Trophoblast cell (in vitro differentiated cells and primary cell): ENCODE measurements at regions not wholly inside any gene's neighbourhood (a gene's known extent, or its start where the extent isn't known, plus 50 kb on each side); places are given as distances from the start of the nearest gene placed in this dataset.
A peak's percentile ranks its signal among the peaks of the same experiment; 100 is the strongest.

ENCODE experiments used
- DNase-seq, 2 donors: peaks; one replicate each; pipeline ENCODE4 v3.0.0-alpha.2; 2016
- H2AFZ ChIP-seq: 2 replicates; pipeline ENCODE4 v1.6.1; 2013; ENCODE audit warnings: low read length, moderate library complexity, mild to moderate bottlenecking; ENCODE audit not compliant: insufficient read depth, poor library complexity
- H2AK5ac ChIP-seq: 2 replicates; pipeline ENCODE4 v1.6.1; 2013; ENCODE audit warnings: mild to moderate bottlenecking, low read length
- H2BK120ac ChIP-seq: 2 replicates; pipeline ENCODE4 v1.6.1; 2013; ENCODE audit warnings: low read length, mild to moderate bottlenecking, moderate library complexity; ENCODE audit not compliant: insufficient read depth, poor library complexity
- H2BK12ac ChIP-seq: 2 replicates; pipeline ENCODE4 v1.6.1; 2013; ENCODE audit warnings: mild to moderate bottlenecking, low read length, moderate library complexity
- H2BK5ac ChIP-seq: 2 replicates; pipeline ENCODE4 v1.6.1; 2013; ENCODE audit warnings: low read length, low read depth, moderate library complexity, mild to moderate bottlenecking; ENCODE audit not compliant: poor library complexity
- H3K14ac ChIP-seq: 2 replicates; pipeline ENCODE4 v1.6.1; 2013; ENCODE audit warnings: mild to moderate bottlenecking, low read length
- H3K18ac ChIP-seq: 2 replicates; pipeline ENCODE4 v1.6.1; 2013; ENCODE audit warnings: mild to moderate bottlenecking, low read length
- H3K23ac ChIP-seq: 2 replicates; pipeline ENCODE4 v1.6.1; 2013; ENCODE audit warnings: low read length
- H3K27ac ChIP-seq: 2 replicates; pipeline ENCODE4 v1.5.1; 2013; ENCODE audit warnings: low read depth, mild to moderate bottlenecking, inconsistent platforms, low read length, moderate library complexity
- H3K27me3 ChIP-seq: 2 replicates; pipeline ENCODE4 v1.6.1; 2013; ENCODE audit warnings: inconsistent platforms, mild to moderate bottlenecking, low read length, moderate library complexity; ENCODE audit not compliant: insufficient read depth
- H3K36me3 ChIP-seq, 2 experiments: 1 replicate in 1 of 2; 2 replicates in 1 of 2; pipeline ENCODE4 v1.6.1; 2013; ENCODE audit warnings: low read length in 2 of 2, mild to moderate bottlenecking in 2 of 2, moderate library complexity in 1 of 2; ENCODE audit not compliant: insufficient read depth in 2 of 2, control insufficient read depth in 1 of 2
- H3K4ac ChIP-seq: 2 replicates; pipeline ENCODE4 v1.6.1; 2013; ENCODE audit warnings: low read depth, mild to moderate bottlenecking, low read length, moderate library complexity
- H3K4me1 ChIP-seq, 2 experiments: 1 replicate in 1 of 2; 2 replicates in 1 of 2; pipeline ENCODE4 v1.6.1; 2013; ENCODE audit warnings: low read length in 2 of 2, mild to moderate bottlenecking in 2 of 2, moderate library complexity in 1 of 2; ENCODE audit not compliant: insufficient read depth in 2 of 2, control insufficient read depth in 1 of 2
- H3K4me2 ChIP-seq: 2 replicates; pipeline ENCODE4 v1.6.1; 2013; ENCODE audit warnings: inconsistent platforms, mild to moderate bottlenecking, low read length, moderate library complexity
- H3K4me3 ChIP-seq: 2 replicates; pipeline ENCODE4 v1.5.1; 2013; ENCODE audit warnings: mild to moderate bottlenecking, low read depth, low read length, inconsistent platforms
- H3K79me1 ChIP-seq: one replicate; pipeline ENCODE4 v1.6.1; 2013; ENCODE audit warnings: low read length
- H3K79me2 ChIP-seq: 2 replicates; pipeline ENCODE4 v1.6.1; 2013; ENCODE audit warnings: low read length, mild to moderate bottlenecking; ENCODE audit not compliant: control insufficient read depth, insufficient read depth, poor library complexity
- H3K9ac ChIP-seq: 2 replicates; pipeline ENCODE4 v1.6.1; 2013; ENCODE audit warnings: mild to moderate bottlenecking, low read length
- H3K9me3 ChIP-seq: 2 replicates; pipeline ENCODE4 v1.6.1; 2013; ENCODE audit warnings: low read depth, mild to moderate bottlenecking, control low read depth, inconsistent platforms, low read length; ENCODE audit not compliant: insufficient read depth
- H4K12ac ChIP-seq: 2 replicates; pipeline ENCODE4 v1.6.1; 2013; ENCODE audit warnings: low read depth, mild to moderate bottlenecking, low read length, moderate library complexity
- H4K8ac ChIP-seq: 2 replicates; pipeline ENCODE4 v1.6.1; 2013; ENCODE audit warnings: low read depth, mild to moderate bottlenecking, low read length, moderate library complexity
- H4K91ac ChIP-seq: one replicate; pipeline ENCODE4 v1.6.1; 2013; ENCODE audit warnings: low read depth, mild to moderate bottlenecking, low read length, moderate library complexity
- WGBS: extraction: QIAGEN DNeasy Blood & Tissue Kit; methylation state at CpG from one replicate; pipeline ENCODE4 v1.1.7; 2013; ENCODE audit warnings: missing lambda C conversion rate; ENCODE audit not compliant: insufficient read length, insufficient coverage; ENCODE audit errors: extremely low coverage; 5-methylcytosine and 5-hydroxymethylcytosine counted together

DNA sequence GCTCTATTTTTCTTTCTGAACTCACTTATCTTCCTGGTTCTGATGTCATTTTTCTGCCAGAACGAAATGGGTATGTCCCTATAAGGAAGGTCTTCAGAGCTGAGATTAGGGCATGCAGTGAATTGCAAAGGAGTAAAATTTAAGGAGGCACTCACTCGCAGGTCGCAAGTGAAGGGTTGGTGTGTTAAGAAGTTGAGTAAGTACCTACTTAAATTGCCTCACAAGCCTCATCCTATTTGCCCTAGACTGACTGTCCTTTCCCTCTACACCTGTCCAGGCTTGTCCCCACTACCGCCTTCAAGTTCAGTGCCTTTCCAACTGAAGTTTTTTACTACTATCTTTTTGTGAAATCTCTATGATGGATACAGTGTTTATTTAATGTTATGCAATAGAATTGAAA lies 191.5 kb downstream of the AHR start:
- no CpG with 5 or more reads among the region's 4 CpGs for WGBS
- Histone ChIP-seq H3K23ac (no peak overlapping the region), H3K18ac (no peak overlapping the region), H4K91ac (no peak overlapping the region), H3K4me3 (no peak overlapping the region), H3K27me3 (no peaks in the 10 kb centered on the region), H3K36me3 (no peaks in the 10 kb centered on the region), H2BK120ac (no peak overlapping the region), H4K8ac (no peak overlapping the region), H4K12ac (no peak overlapping the region), H3K79me2 (no peaks in the 10 kb centered on the region), H2BK12ac (no peak overlapping the region), H2AFZ (no peak overlapping the region), H3K4ac (no peak overlapping the region), H3K79me1 (no peaks in the 10 kb centered on the region), H3K4me2 (no peak overlapping the region), H3K14ac (no peak overlapping the region), H3K9me3 (peaks cover 2% of the 10 kb centered on the region), H3K9ac (no peak overlapping the region), H3K4me1 (no peaks in the 10 kb centered on the region), H2BK5ac (no peak overlapping the region), H3K27ac (no peak overlapping the region), H2AK5ac (no peak overlapping the region)
- DNase-seq: no peak

GRCh38 chr7:17490825-17491224 lies 192.4 kb downstream of the AHR start:
- no peaks in the 10 kb centered on the region for H3K27me3 ChIP-seq
- no CpG with 5 or more reads among the region's 5 CpGs for WGBS

DNA sequence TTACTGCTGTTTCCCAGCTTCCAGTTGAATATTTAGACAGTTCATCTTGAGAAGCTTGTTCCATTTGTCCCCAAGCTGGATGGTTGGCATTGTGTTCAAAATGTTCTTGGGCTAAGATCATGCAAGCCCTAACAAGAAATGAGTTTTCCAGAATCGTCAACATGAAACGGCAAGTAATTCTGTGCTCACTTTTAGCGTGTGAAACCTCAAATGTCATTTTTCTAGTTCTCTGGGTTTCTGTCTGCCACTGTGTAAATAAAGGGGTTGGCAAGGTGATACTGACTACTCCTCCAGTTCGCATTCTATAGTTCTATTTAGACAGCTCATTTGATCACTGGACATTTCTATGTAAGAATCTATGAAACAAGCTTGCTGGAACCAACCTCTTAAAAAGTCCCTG lies 194.0 kb downstream of the AHR start:
- Histone ChIP-seq H2BK120ac (no peak overlapping the region), H2AK5ac (no peak overlapping the region), H3K4me2 (no peak overlapping the region), H2AFZ (no peak overlapping the region), H3K9me3 (peaks cover 2% of the 10 kb centered on the region), H4K91ac (no peak overlapping the region), H3K4ac (no peak overlapping the region), H3K23ac (no peak overlapping the region), H3K36me3 (no peaks in the 10 kb centered on the region), H3K4me1 (no peaks in the 10 kb centered on the region), H3K79me1 (no peaks in the 10 kb centered on the region), H3K27me3 (no peaks in the 10 kb centered on the region), H3K14ac (no peak overlapping the region), H2BK5ac (no peak overlapping the region), H3K4me3 (no peak overlapping the region), H3K27ac (no peak overlapping the region), H3K18ac (no peak overlapping the region), H4K8ac (no peak overlapping the region), H3K9ac (no peak overlapping the region), H3K79me2 (no peaks in the 10 kb centered on the region), H2BK12ac (no peak overlapping the region), H4K12ac (no peak overlapping the region)
- no CpG with 5 or more reads among the region's 4 CpGs for WGBS
- DNase-seq: no peak

More at GRCh38 chr7:17490825-17491224, 192.4 kb downstream of the AHR start:
- Histone ChIP-seq H3K4me2 (no peak overlapping the region), H3K79me2 (no peaks in the 10 kb centered on the region), H2AFZ (no peak overlapping the region), H3K14ac (no peak overlapping the region), H2BK5ac (no peak overlapping the region), H4K12ac (no peak overlapping the region), H4K91ac (no peak overlapping the region), H3K79me1 (no peaks in the 10 kb centered on the region), H3K4ac (no peak overlapping the region), H2AK5ac (no peak overlapping the region), H2BK12ac (no peak overlapping the region), H3K36me3 (no peaks in the 10 kb centered on the region), H2BK120ac (no peak overlapping the region), H3K9ac (no peak overlapping the region), H3K27ac (no peak overlapping the region), H4K8ac (no peak overlapping the region), H3K4me3 (no peak overlapping the region), H3K4me1 (no peaks in the 10 kb centered on the region), H3K9me3 (peaks cover 2% of the 10 kb centered on the region), H3K23ac (no peak overlapping the region), H3K18ac (no peak overlapping the region)
- no peak for DNase-seq

DNA sequence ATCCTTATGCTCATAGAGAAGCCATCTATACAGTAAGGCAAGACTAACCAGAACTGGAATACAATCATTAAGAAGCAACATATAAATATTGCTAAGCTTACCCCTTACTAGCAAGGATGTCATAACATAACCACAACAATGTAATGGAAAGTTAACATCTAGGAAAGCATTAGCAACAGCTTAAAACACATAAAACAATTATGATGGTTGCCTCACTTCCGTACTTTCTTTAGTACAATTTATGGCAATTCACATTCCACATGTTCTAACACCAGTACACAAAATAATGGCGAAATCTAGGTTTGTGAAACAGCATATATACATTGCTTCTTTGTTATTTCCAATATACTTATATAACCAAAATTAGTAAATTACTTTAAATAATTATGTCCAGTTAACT lies 195.0 kb downstream of the AHR start:
- Histone ChIP-seq H3K79me2 (no peaks in the 10 kb centered on the region), H3K4me3 (no peak overlapping the region), H3K4ac (no peak overlapping the region), H2BK120ac (no peak overlapping the region), H3K36me3 (no peaks in the 10 kb centered on the region), H3K23ac (no peak overlapping the region), H3K14ac (no peak overlapping the region), H3K4me1 (peaks cover 0 to 3% of the 10 kb centered on the region in 2 experiments), H4K91ac (no peak overlapping the region), H4K12ac (no peak overlapping the region), H3K18ac (no peak overlapping the region), H3K4me2 (no peak overlapping the region), H2BK5ac (no peak overlapping the region), H3K9ac (no peak overlapping the region), H3K27ac (no peak overlapping the region), H2AFZ (no peak overlapping the region), H3K9me3 (peaks cover 2% of the 10 kb centered on the region), H3K79me1 (no peaks in the 10 kb centered on the region), H2BK12ac (no peak overlapping the region), H2AK5ac (no peak overlapping the region), H4K8ac (no peak overlapping the region), H3K27me3 (no peaks in the 10 kb centered on the region)
- peak in 1 of 2 donors; percentile 15 for DNase-seq
- WGBS: no CpG with 5 or more reads among the region's 2 CpGs
